ENCODE measurements at regions not wholly inside any gene's neighbourhood (a gene's known extent, or its start where the extent isn't known, plus 50 kb on each side); places are given as distances from the start of the nearest gene placed in this dataset.
A peak's percentile ranks its signal among the peaks of the same experiment; 100 is the strongest.

- Histone ChIP-seq H3K36me3 (ENCODE audit: control insufficient read depth in 2 of 2, insufficient read depth in 2 of 2, low read length in 1 of 2) (no peaks in the 10 kb centered on the region), H3K27me3 (ENCODE audit: control insufficient read depth in 2 of 2, insufficient read depth in 1 of 2, low read length in 1 of 2) (no peaks in the 10 kb centered on the region), H3K4me1 (ENCODE audit: control insufficient read depth in 2 of 2, insufficient read depth in 2 of 2, low read length in 2 of 2) (peaks cover 3 to 32% of the 10 kb centered on the region in 2 donors), H3K27ac (ENCODE audit: low read depth in 1 of 2, low read length in 1 of 2) (peak overlapping the region in 1 of 2 donors; percentile 48), H3K4me3 (ENCODE audit: low read length in 2 of 2) (no peak overlapping the region), H3K9me3 (ENCODE audit: control insufficient read depth in 2 of 2, insufficient read depth in 1 of 2, low read length in 1 of 2) (peaks cover 0 to 5% of the 10 kb centered on the region in 2 donors)
- 27% methylated on average over 3 of the region's 3 CpGs for WGBS
- peak in 1 of 9 donors; percentile 42 for DNase-seq (ENCODE audit: low read depth in 6 of 9, low spot score in 9 of 9)
Observed at GRCh38 chr2:122022531-122022930, 267.1 kb downstream of the TSN start.

GRCh38 chr2:122023059-122023864 is 267.8 kb downstream of the TSN start:
- no peaks in the 10 kb centered on the region for H3K36me3 ChIP-seq (ENCODE audit: control insufficient read depth in 2 of 2, insufficient read depth in 2 of 2, low read length in 1 of 2)
- H3K9me3 ChIP-seq (ENCODE audit: control insufficient read depth in 2 of 2, insufficient read depth in 1 of 2, low read length in 1 of 2), result peaks cover 0 to 5% of the 10 kb centered on the region in 2 donors
- peak overlapping the region in 1 of 2 donors; percentile 48 for H3K27ac ChIP-seq (ENCODE audit: low read depth in 1 of 2, low read length in 1 of 2)
- no peaks in the 10 kb centered on the region for H3K27me3 ChIP-seq (ENCODE audit: control insufficient read depth in 2 of 2, insufficient read depth in 1 of 2, low read length in 1 of 2)
- WGBS, result 70% methylated on average over 7 of the region's 7 CpGs
- peak in 1 of 9 donors; percentile 34 for DNase-seq (ENCODE audit: low read depth in 6 of 9, low spot score in 9 of 9)
- H3K4me3 ChIP-seq (ENCODE audit: low read length in 2 of 2), result no peak overlapping the region
- H3K4me1 ChIP-seq (ENCODE audit: control insufficient read depth in 2 of 2, insufficient read depth in 2 of 2, low read length in 2 of 2), result peaks cover 3 to 32% of the 10 kb centered on the region in 2 donors

- H3K27me3 ChIP-seq (ENCODE audit: control insufficient read depth in 2 of 2, insufficient read depth in 1 of 2, low read length in 1 of 2), result no peaks in the 10 kb centered on the region
- no peak overlapping the region for H3K4me3 ChIP-seq (ENCODE audit: low read length in 2 of 2)
- 98% methylated on average over 9 of the region's 9 CpGs for WGBS
- no peak overlapping the region for H3K27ac ChIP-seq (ENCODE audit: low read depth in 1 of 2, low read length in 1 of 2)
- peaks cover 2 to 36% of the 10 kb centered on the region in 2 donors for H3K4me1 ChIP-seq (ENCODE audit: control insufficient read depth in 2 of 2, insufficient read depth in 2 of 2, low read length in 2 of 2)
- DNase-seq (ENCODE audit: low read depth in 6 of 9, low spot score in 9 of 9), result no peak
- H3K9me3 ChIP-seq (ENCODE audit: control insufficient read depth in 2 of 2, insufficient read depth in 1 of 2, low read length in 1 of 2), result no peaks in the 10 kb centered on the region
- no peaks in the 10 kb centered on the region for H3K36me3 ChIP-seq (ENCODE audit: control insufficient read depth in 2 of 2, insufficient read depth in 2 of 2, low read length in 1 of 2)
Observed at GRCh38 chr2:122027510-122028217, 272.2 kb downstream of the TSN start.

GRCh38 chr2:122028371-122029100 is 273.1 kb downstream of the TSN start:
- H3K4me3 ChIP-seq (ENCODE audit: low read length in 2 of 2), result no peak overlapping the region
- peaks cover 4 to 36% of the 10 kb centered on the region in 2 donors for H3K4me1 ChIP-seq (ENCODE audit: control insufficient read depth in 2 of 2, insufficient read depth in 2 of 2, low read length in 2 of 2)
- H3K36me3 ChIP-seq (ENCODE audit: control insufficient read depth in 2 of 2, insufficient read depth in 2 of 2, low read length in 1 of 2), result no peaks in the 10 kb centered on the region
- WGBS, result 93% methylated on average over 7 of the region's 7 CpGs
- H3K27ac ChIP-seq (ENCODE audit: low read depth in 1 of 2, low read length in 1 of 2), result no peak overlapping the region
- no peaks in the 10 kb centered on the region for H3K9me3 ChIP-seq (ENCODE audit: control insufficient read depth in 2 of 2, insufficient read depth in 1 of 2, low read length in 1 of 2)
- no peaks in the 10 kb centered on the region for H3K27me3 ChIP-seq (ENCODE audit: control insufficient read depth in 2 of 2, insufficient read depth in 1 of 2, low read length in 1 of 2)
- no peak for DNase-seq (ENCODE audit: low read depth in 6 of 9, low spot score in 9 of 9)

GRCh38 chr2:122029456-122029855 is 274.0 kb downstream of the TSN start:
- Histone ChIP-seq H3K27me3 (ENCODE audit: control insufficient read depth in 2 of 2, insufficient read depth in 1 of 2, low read length in 1 of 2) (no peaks in the 10 kb centered on the region), H3K36me3 (ENCODE audit: control insufficient read depth in 2 of 2, insufficient read depth in 2 of 2, low read length in 1 of 2) (no peaks in the 10 kb centered on the region), H3K4me3 (ENCODE audit: low read length in 2 of 2) (no peak overlapping the region), H3K27ac (ENCODE audit: low read depth in 1 of 2, low read length in 1 of 2) (no peak overlapping the region), H3K9me3 (ENCODE audit: control insufficient read depth in 2 of 2, insufficient read depth in 1 of 2, low read length in 1 of 2) (no peaks in the 10 kb centered on the region), H3K4me1 (ENCODE audit: control insufficient read depth in 2 of 2, insufficient read depth in 2 of 2, low read length in 2 of 2) (peaks cover 6 to 44% of the 10 kb centered on the region in 2 donors)
- WGBS, result 74% methylated on average over 7 of the region's 7 CpGs
- peak in 1 of 9 donors; percentile 26 for DNase-seq (ENCODE audit: low read depth in 6 of 9, low spot score in 9 of 9)

GRCh38 chr2:122029945-122030344 is 274.5 kb downstream of the TSN start:
- H3K4me3 ChIP-seq (ENCODE audit: low read length in 2 of 2), result no peak overlapping the region
- H3K36me3 ChIP-seq (ENCODE audit: control insufficient read depth in 2 of 2, insufficient read depth in 2 of 2, low read length in 1 of 2), result no peaks in the 10 kb centered on the region
- 89% methylated on average over 3 of the region's 3 CpGs for WGBS
- H3K27ac ChIP-seq (ENCODE audit: low read depth in 1 of 2, low read length in 1 of 2), result no peak overlapping the region
- no peaks in the 10 kb centered on the region for H3K9me3 ChIP-seq (ENCODE audit: control insufficient read depth in 2 of 2, insufficient read depth in 1 of 2, low read length in 1 of 2)
- DNase-seq (ENCODE audit: low read depth in 6 of 9, low spot score in 9 of 9), result no peak
- no peaks in the 10 kb centered on the region for H3K27me3 ChIP-seq (ENCODE audit: control insufficient read depth in 2 of 2, insufficient read depth in 1 of 2, low read length in 1 of 2)
- H3K4me1 ChIP-seq (ENCODE audit: control insufficient read depth in 2 of 2, insufficient read depth in 2 of 2, low read length in 2 of 2), result peaks cover 10 to 49% of the 10 kb centered on the region in 2 donors

- peak in 1 of 9 donors; percentile 46 for DNase-seq (ENCODE audit: low read depth in 6 of 9, low spot score in 9 of 9)
- H3K36me3 ChIP-seq (ENCODE audit: control insufficient read depth in 2 of 2, insufficient read depth in 2 of 2, low read length in 1 of 2), result no peaks in the 10 kb centered on the region
- H3K27me3 ChIP-seq (ENCODE audit: control insufficient read depth in 2 of 2, insufficient read depth in 1 of 2, low read length in 1 of 2), result no peaks in the 10 kb centered on the region
- 52% methylated on average over 10 of the region's 10 CpGs for WGBS
- no peak overlapping the region for H3K4me3 ChIP-seq (ENCODE audit: low read length in 2 of 2)
- no peaks in the 10 kb centered on the region for H3K9me3 ChIP-seq (ENCODE audit: control insufficient read depth in 2 of 2, insufficient read depth in 1 of 2, low read length in 1 of 2)
- peak overlapping the region in 1 of 2 donors; percentile 19 for H3K27ac ChIP-seq (ENCODE audit: low read depth in 1 of 2, low read length in 1 of 2)
- H3K4me1 ChIP-seq (ENCODE audit: control insufficient read depth in 2 of 2, insufficient read depth in 2 of 2, low read length in 2 of 2), result peaks cover 12 to 50% of the 10 kb centered on the region in 2 donors
Observed at GRCh38 chr2:122031544-122032263, 276.3 kb downstream of the TSN start.

GRCh38 chr2:122032264-122032645 is 276.8 kb downstream of the TSN start:
- H3K36me3 ChIP-seq (ENCODE audit: control insufficient read depth in 2 of 2, insufficient read depth in 2 of 2, low read length in 1 of 2), result no peaks in the 10 kb centered on the region
- no peaks in the 10 kb centered on the region for H3K9me3 ChIP-seq (ENCODE audit: control insufficient read depth in 2 of 2, insufficient read depth in 1 of 2, low read length in 1 of 2)
- 78% methylated on average over 6 of the region's 6 CpGs for WGBS
- H3K4me3 ChIP-seq (ENCODE audit: low read length in 2 of 2), result no peak overlapping the region
- DNase-seq (ENCODE audit: low read depth in 6 of 9, low spot score in 9 of 9), result no peak
- peak overlapping the region in 1 of 2 donors; percentile 19 for H3K27ac ChIP-seq (ENCODE audit: low read depth in 1 of 2, low read length in 1 of 2)
- H3K27me3 ChIP-seq (ENCODE audit: control insufficient read depth in 2 of 2, insufficient read depth in 1 of 2, low read length in 1 of 2), result no peaks in the 10 kb centered on the region
- peaks cover 12 to 50% of the 10 kb centered on the region in 2 donors for H3K4me1 ChIP-seq (ENCODE audit: control insufficient read depth in 2 of 2, insufficient read depth in 2 of 2, low read length in 2 of 2)
